ENCODE measurements at regions not wholly inside any gene's neighbourhood (a gene's known extent, or its start where the extent isn't known, plus 50 kb on each side); places are given as distances from the start of the nearest gene placed in this dataset.

GRCh38 chr1:68751723-68752122, 254.8 kb upstream of the DEPDC1 start:
- TF ChIP-seq CTCF (IDR thresholded peaks at IDR 0.05; ENCODE audit: low read depth, low read length, missing input control) = peak; percentile 20
- peak; percentile 28 to 64 for TF ChIP-seq RAD21 (IDR thresholded peaks at IDR 0.05)
- TF ChIP-seq GABPA (IDR thresholded peaks at IDR 0.05 in 1 of 2, conservative IDR thresholded peaks at IDR 0.05 in 1 of 2) = no peak
- Histone ChIP-seq H3K27me3 (ENCODE audit: control insufficient read depth in 4 of 4, insufficient read depth in 4 of 4, low read length in 3 of 4) (no peaks in the 10 kb centered on the region), H3K9ac (ENCODE audit: low read depth in 1 of 2, low read length in 2 of 2) (no peak overlapping the region), H3K4me1 (ENCODE audit: control insufficient read depth in 4 of 4, insufficient read depth in 4 of 4, low read length in 3 of 4) (no peaks in the 10 kb centered on the region), H3K27ac (ENCODE audit: low read depth in 1 of 2, low read length in 2 of 2) (no peak overlapping the region), H3K9me3 (ENCODE audit: control insufficient read depth in 4 of 4, low read length in 3 of 4) (no peaks in the 10 kb centered on the region), H3K36me3 (ENCODE audit: control insufficient read depth in 4 of 4, insufficient read depth in 3 of 4, low read depth in 1 of 4, low read length in 3 of 4) (no peaks in the 10 kb centered on the region), H3K4me3 (ENCODE audit: low read depth in 1 of 3, low read length in 3 of 3) (no peak overlapping the region)
- DNase-seq (ENCODE audit: low spot score) = no peak
- WGBS = 71% methylated on average over 2 of the region's 2 CpGs

DNA sequence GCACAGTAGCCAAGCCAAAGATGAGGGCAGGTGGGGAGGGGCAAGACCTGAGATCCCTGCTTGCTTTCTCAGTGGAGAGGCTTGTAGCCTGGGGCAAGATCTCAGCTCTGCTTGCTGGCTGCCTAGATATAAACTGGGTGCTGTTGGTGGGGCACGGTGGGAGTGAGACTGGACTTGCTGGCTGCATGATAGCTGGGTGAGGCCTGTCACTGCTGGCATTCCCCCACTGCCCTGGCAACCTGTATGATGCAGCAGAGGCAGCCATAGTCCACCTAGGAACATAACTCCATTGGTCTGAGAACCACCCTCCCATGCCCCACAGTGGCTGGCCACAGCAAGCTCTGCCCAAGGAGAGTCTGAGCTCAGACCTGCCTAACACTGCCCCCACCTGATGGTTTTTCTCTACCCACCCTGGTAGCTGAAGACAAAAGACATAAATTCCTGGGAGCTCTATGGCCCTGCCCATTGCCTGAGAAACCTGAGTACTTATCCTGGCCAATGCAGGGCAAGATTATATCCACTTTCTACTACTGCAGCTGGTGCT, 261.9 kb upstream of the DEPDC1 start:
- Histone ChIP-seq H3K27ac (ENCODE audit: low read depth in 1 of 2, low read length in 2 of 2) (no peak overlapping the region), H3K9ac (ENCODE audit: low read depth in 1 of 2, low read length in 2 of 2) (no peak overlapping the region), H3K4me1 (ENCODE audit: control insufficient read depth in 4 of 4, insufficient read depth in 4 of 4, low read length in 3 of 4) (no peaks in the 10 kb centered on the region), H3K27me3 (ENCODE audit: control insufficient read depth in 4 of 4, insufficient read depth in 4 of 4, low read length in 3 of 4) (no peaks in the 10 kb centered on the region), H3K36me3 (ENCODE audit: control insufficient read depth in 4 of 4, insufficient read depth in 3 of 4, low read depth in 1 of 4, low read length in 3 of 4) (no peaks in the 10 kb centered on the region), H3K4me3 (ENCODE audit: low read depth in 1 of 3, low read length in 3 of 3) (no peak overlapping the region), H3K9me3 (ENCODE audit: control insufficient read depth in 4 of 4, low read length in 3 of 4) (no peaks in the 10 kb centered on the region)
- no peak for DNase-seq (ENCODE audit: low spot score)
- WGBS = 88% methylated on average over 1 of the region's 1 CpG
- TF ChIP-seq HNF4A (conservative IDR thresholded peaks at IDR 0.05) = no peak
- TF ChIP-seq, protein P1, sequence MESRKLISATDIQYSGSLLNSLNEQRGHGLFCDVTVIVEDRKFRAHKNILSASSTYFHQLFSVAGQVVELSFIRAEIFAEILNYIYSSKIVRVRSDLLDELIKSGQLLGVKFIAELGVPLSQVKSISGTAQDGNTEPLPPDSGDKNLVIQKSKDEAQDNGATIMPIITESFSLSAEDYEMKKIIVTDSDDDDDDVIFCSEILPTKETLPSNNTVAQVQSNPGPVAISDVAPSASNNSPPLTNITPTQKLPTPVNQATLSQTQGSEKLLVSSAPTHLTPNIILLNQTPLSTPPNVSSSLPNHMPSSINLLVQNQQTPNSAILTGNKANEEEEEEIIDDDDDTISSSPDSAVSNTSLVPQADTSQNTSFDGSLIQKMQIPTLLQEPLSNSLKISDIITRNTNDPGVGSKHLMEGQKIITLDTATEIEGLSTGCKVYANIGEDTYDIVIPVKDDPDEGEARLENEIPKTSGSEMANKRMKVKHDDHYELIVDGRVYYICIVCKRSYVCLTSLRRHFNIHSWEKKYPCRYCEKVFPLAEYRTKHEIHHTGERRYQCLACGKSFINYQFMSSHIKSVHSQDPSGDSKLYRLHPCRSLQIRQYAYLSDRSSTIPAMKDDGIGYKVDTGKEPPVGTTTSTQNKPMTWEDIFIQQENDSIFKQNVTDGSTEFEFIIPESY (IDR thresholded peaks at IDR 0.05) = no peak
- TF ChIP-seq SP1 (IDR thresholded peaks at IDR 0.05) = no peak
- TF ChIP-seq TAF1 (conservative IDR thresholded peaks at IDR 0.05) = no peak
- no peak for TF ChIP-seq NR2F2 (IDR thresholded peaks at IDR 0.05)
- TF ChIP-seq REST (IDR thresholded peaks at IDR 0.05) = no peak
- no peak for TF ChIP-seq FOXA2 (IDR thresholded peaks at IDR 0.05)
- no peak for TF ChIP-seq MAX (IDR thresholded peaks at IDR 0.05)
- TF ChIP-seq HNF4G (IDR thresholded peaks at IDR 0.05) = no peak
- no peak for TF ChIP-seq CTCF (IDR thresholded peaks at IDR 0.05; ENCODE audit: low read depth, low read length, missing input control)
- TF ChIP-seq GABPA (IDR thresholded peaks at IDR 0.05 in 1 of 2, conservative IDR thresholded peaks at IDR 0.05 in 1 of 2) = no peak
- TF ChIP-seq FOXA1 (IDR thresholded peaks at IDR 0.05) = no peak
- no peak for TF ChIP-seq JUND (IDR thresholded peaks at IDR 0.05)
- no peak for TF ChIP-seq YY1 (IDR thresholded peaks at IDR 0.05)
